ENCODE measurements at regions not wholly inside any gene's neighbourhood (a gene's known extent, or its start where the extent isn't known, plus 50 kb on each side); places are given as distances from the start of the nearest gene placed in this dataset.

DNA sequence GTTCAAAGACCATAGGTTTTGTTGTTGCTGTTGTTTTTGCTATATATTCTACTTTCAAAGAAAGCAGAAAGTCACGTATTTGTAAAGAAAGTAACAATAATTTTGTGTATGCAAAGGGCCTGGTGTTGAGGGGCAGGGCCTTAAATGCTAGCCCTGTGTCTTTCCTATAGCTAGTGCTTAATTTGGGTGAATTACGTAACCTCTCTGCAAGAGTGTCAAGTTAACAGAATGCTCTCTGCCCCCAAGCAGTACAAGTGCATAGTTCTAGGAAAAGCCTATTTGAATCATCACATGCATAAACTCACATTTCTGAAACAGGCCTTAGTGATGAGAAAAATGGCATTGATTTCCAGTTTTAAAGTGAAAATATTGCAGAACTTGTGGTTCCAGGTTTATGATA is 663.6 kb downstream of the STIM2 start:
- no peak overlapping the region for H3K27ac ChIP-seq (ENCODE audit: low read depth, low read length)
- Mint-ChIP-seq H3K36me3 (ENCODE audit: low read depth, unreplicated experiment) (no peaks in the 10 kb centered on the region), H3K4me1 (ENCODE audit: low read depth, unreplicated experiment) (peaks cover 8% of the 10 kb centered on the region), H3K9me3 (ENCODE audit: unreplicated experiment) (no peaks in the 10 kb centered on the region), H3K27ac (ENCODE audit: unreplicated experiment) (no peak overlapping the region), H3K4me3 (ENCODE audit: unreplicated experiment) (no peak overlapping the region), H3K27me3 (ENCODE audit: low read depth, unreplicated experiment) (no peaks in the 10 kb centered on the region)
- TF ChIP-seq, protein P1, sequence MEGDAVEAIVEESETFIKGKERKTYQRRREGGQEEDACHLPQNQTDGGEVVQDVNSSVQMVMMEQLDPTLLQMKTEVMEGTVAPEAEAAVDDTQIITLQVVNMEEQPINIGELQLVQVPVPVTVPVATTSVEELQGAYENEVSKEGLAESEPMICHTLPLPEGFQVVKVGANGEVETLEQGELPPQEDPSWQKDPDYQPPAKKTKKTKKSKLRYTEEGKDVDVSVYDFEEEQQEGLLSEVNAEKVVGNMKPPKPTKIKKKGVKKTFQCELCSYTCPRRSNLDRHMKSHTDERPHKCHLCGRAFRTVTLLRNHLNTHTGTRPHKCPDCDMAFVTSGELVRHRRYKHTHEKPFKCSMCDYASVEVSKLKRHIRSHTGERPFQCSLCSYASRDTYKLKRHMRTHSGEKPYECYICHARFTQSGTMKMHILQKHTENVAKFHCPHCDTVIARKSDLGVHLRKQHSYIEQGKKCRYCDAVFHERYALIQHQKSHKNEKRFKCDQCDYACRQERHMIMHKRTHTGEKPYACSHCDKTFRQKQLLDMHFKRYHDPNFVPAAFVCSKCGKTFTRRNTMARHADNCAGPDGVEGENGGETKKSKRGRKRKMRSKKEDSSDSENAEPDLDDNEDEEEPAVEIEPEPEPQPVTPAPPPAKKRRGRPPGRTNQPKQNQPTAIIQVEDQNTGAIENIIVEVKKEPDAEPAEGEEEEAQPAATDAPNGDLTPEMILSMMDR (IDR thresholded peaks at IDR 0.05; ENCODE audit: insufficient read depth, low read depth, low read length): no peak
- no peaks in the 10 kb centered on the region for H3K4me1 ChIP-seq (ENCODE audit: insufficient read depth, low read length)
- no peaks in the 10 kb centered on the region for H3K79me2 ChIP-seq (ENCODE audit: insufficient read depth, low read length)
- H3K36me3 ChIP-seq (ENCODE audit: insufficient read depth, low read length): no peaks in the 10 kb centered on the region
- H3K9me3 ChIP-seq (ENCODE audit: insufficient read depth, low read depth, low read length): no peaks in the 10 kb centered on the region
- DNase-seq (ENCODE audit: low read depth) (no peak), FAIRE-seq (no peak)
- H4K20me1 ChIP-seq (ENCODE audit: insufficient read depth, low read length): no peaks in the 10 kb centered on the region
- no peak overlapping the region for H2AFZ ChIP-seq (ENCODE audit: low read depth, low read length)
- no peak overlapping the region for H3K4me2 ChIP-seq (ENCODE audit: low read length)
- no peaks in the 10 kb centered on the region for H3K27me3 ChIP-seq (ENCODE audit: insufficient read depth, low read length)
- H3K9ac ChIP-seq (ENCODE audit: low read length): no peak overlapping the region
- no peak overlapping the region for H3K4me3 ChIP-seq (ENCODE audit: insufficient read depth, low read depth, low read length)

DNA sequence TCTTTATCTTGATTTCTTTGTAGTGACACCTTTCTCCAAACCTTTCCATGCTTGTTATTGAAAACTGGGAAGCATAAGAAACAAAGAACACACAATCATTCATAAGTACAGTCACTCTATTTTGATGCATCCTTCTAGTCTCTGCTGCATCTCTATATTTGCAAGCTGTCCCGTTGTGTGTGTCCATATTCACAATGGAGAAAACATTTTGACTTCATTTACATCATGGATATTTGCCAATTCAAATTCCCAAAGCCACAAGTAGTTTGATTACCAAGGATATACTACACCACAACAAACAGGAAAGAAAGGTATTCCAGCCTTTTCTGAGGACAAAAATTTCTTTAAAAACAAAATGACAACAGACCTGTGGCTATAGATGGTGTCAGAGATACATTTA is 673.8 kb downstream of the STIM2 start:
- FAIRE-seq (no peak), DNase-seq (ENCODE audit: low read depth) (no peak)
- Histone ChIP-seq H3K27me3 (ENCODE audit: insufficient read depth, low read length) (no peaks in the 10 kb centered on the region), H3K4me3 (ENCODE audit: insufficient read depth, low read depth, low read length) (no peak overlapping the region), H4K20me1 (ENCODE audit: insufficient read depth, low read length) (no peaks in the 10 kb centered on the region), H3K4me1 (ENCODE audit: insufficient read depth, low read length) (no peaks in the 10 kb centered on the region), H3K79me2 (ENCODE audit: insufficient read depth, low read length) (no peaks in the 10 kb centered on the region), H2AFZ (ENCODE audit: low read depth, low read length) (no peak overlapping the region), H3K9ac (ENCODE audit: low read length) (no peak overlapping the region), H3K36me3 (ENCODE audit: insufficient read depth, low read length) (no peaks in the 10 kb centered on the region), H3K9me3 (ENCODE audit: insufficient read depth, low read depth, low read length) (no peaks in the 10 kb centered on the region), H3K4me2 (ENCODE audit: low read length) (no peak overlapping the region), H3K27ac (ENCODE audit: low read depth, low read length) (no peak overlapping the region)
- Mint-ChIP-seq H3K4me3 (ENCODE audit: unreplicated experiment) (no peak overlapping the region), H3K27me3 (ENCODE audit: low read depth, unreplicated experiment) (no peaks in the 10 kb centered on the region), H3K4me1 (ENCODE audit: low read depth, unreplicated experiment) (no peaks in the 10 kb centered on the region), H3K27ac (ENCODE audit: unreplicated experiment) (no peak overlapping the region), H3K36me3 (ENCODE audit: low read depth, unreplicated experiment) (no peaks in the 10 kb centered on the region), H3K9me3 (ENCODE audit: unreplicated experiment) (peaks cover 2% of the 10 kb centered on the region)
- TF ChIP-seq, protein P1 (IDR thresholded peaks at IDR 0.05; ENCODE audit: insufficient read depth, low read depth, low read length): no peak
- no peak for TF ChIP-seq EZH2 (IDR thresholded peaks at IDR 0.05; ENCODE audit: insufficient read depth, low read length)

DNA sequence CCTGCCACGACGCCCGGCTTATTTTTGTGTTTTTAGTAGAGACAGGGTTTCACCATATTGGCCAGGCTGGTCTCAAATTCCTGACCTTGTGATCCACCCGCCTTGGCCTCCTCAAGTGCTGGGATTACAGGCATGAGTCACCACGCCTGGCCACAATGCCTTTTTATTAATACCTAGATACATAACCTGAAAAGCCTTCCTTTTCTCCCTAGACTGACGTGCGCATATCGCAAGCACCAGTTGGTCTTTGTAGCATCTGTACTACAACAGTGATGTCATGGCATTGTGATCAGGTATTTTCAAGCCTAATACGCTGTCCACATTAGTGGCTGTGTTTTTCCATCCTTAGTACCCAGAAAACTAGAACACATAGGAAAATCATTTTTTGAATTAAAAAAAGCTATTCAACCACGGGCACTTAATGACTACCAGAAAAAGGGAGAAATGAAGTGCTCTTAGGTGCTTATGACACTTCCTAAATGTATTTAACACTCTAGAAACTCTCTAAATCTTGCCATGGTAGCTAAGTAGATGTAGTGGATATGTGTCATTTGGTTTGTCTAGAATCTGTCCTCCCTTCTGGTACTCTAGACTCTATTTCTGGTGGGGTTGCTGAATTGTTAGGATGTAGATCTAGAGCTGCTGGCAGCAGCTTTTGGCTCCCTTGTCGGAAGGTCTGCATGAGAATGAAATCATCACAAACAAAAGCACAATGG is 707.8 kb downstream of the STIM2 start:
- Mint-ChIP-seq H3K4me3 (ENCODE audit: unreplicated experiment) (no peak overlapping the region), H3K27me3 (ENCODE audit: low read depth, unreplicated experiment) (no peaks in the 10 kb centered on the region), H3K27ac (ENCODE audit: unreplicated experiment) (no peak overlapping the region), H3K9me3 (ENCODE audit: unreplicated experiment) (no peaks in the 10 kb centered on the region), H3K36me3 (ENCODE audit: low read depth, unreplicated experiment) (no peaks in the 10 kb centered on the region), H3K4me1 (ENCODE audit: low read depth, unreplicated experiment) (no peaks in the 10 kb centered on the region)
- Histone ChIP-seq H3K27me3 (ENCODE audit: insufficient read depth, low read length) (no peaks in the 10 kb centered on the region), H3K9me3 (ENCODE audit: insufficient read depth, low read depth, low read length) (no peaks in the 10 kb centered on the region), H3K9ac (ENCODE audit: low read length) (no peak overlapping the region), H3K36me3 (ENCODE audit: insufficient read depth, low read length) (no peaks in the 10 kb centered on the region), H3K4me3 (ENCODE audit: insufficient read depth, low read depth, low read length) (no peak overlapping the region), H2AFZ (ENCODE audit: low read depth, low read length) (no peak overlapping the region), H4K20me1 (ENCODE audit: insufficient read depth, low read length) (no peaks in the 10 kb centered on the region), H3K79me2 (ENCODE audit: insufficient read depth, low read length) (no peaks in the 10 kb centered on the region), H3K27ac (ENCODE audit: low read depth, low read length) (no peak overlapping the region), H3K4me2 (ENCODE audit: low read length) (no peak overlapping the region), H3K4me1 (ENCODE audit: insufficient read depth, low read length) (no peaks in the 10 kb centered on the region)
- DNase-seq (ENCODE audit: low read depth): no peak
- no peak for FAIRE-seq
- TF ChIP-seq, protein P1 (IDR thresholded peaks at IDR 0.05; ENCODE audit: insufficient read depth, low read depth, low read length): no peak
- TF ChIP-seq EZH2 (IDR thresholded peaks at IDR 0.05; ENCODE audit: insufficient read depth, low read length): no peak

Measured in astrocyte (in vitro differentiated cells and primary cell).